ENCODE measurements at regions not wholly inside any gene's neighbourhood (a gene's known extent, or its start where the extent isn't known, plus 50 kb on each side); places are given as distances from the start of the nearest gene placed in this dataset.

GRCh38 chr9:90969021-90969675 is 167.5 kb downstream of the SYK start:
- Histone ChIP-seq H3K9me3 (ENCODE audit: low read length) (no peaks in the 10 kb centered on the region), H3K4me1 (ENCODE audit: insufficient read depth, low read length) (no peaks in the 10 kb centered on the region), H3K27me3 (ENCODE audit: insufficient read depth, low read length) (no peaks in the 10 kb centered on the region), H2AFZ (ENCODE audit: low read depth, low read length) (no peak overlapping the region), H3K4me3 (ENCODE audit: low read length) (no peak overlapping the region), H3K36me3 (ENCODE audit: insufficient read depth, low read length) (no peaks in the 10 kb centered on the region)

DNA sequence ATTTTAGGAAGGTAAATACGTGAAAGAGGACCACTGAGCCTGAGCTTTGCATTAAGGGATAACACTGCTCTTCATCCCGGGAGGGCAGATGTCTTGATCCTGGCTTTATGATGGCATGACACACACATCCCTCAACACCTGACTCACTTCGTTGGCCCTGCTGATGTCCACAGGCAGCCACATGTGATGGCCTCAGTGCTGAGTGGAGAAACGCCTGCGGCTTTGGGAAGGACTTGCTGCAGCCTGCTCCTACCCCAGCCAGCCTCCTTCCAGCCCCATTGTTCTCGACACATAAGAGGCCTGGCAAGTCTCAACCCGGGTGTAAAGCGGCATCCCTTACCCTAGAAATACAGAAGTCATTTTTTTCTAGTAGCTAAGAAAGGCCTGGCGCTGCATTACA is 169.0 kb downstream of the SYK start:
- H3K4me3 ChIP-seq (ENCODE audit: low read length) = no peak overlapping the region
- H3K4me1 ChIP-seq (ENCODE audit: insufficient read depth, low read length) = no peaks in the 10 kb centered on the region
- H3K36me3 ChIP-seq (ENCODE audit: insufficient read depth, low read length) = no peaks in the 10 kb centered on the region
- no peak overlapping the region for H2AFZ ChIP-seq (ENCODE audit: low read depth, low read length)
- no peaks in the 10 kb centered on the region for H3K9me3 ChIP-seq (ENCODE audit: low read length)
- H3K27me3 ChIP-seq (ENCODE audit: insufficient read depth, low read length) = no peaks in the 10 kb centered on the region

- Histone ChIP-seq H3K4me3 (ENCODE audit: low read length) (no peak overlapping the region), H2AFZ (ENCODE audit: low read depth, low read length) (no peak overlapping the region), H3K9me3 (ENCODE audit: low read length) (no peaks in the 10 kb centered on the region), H3K36me3 (ENCODE audit: insufficient read depth, low read length) (no peaks in the 10 kb centered on the region), H3K27me3 (ENCODE audit: insufficient read depth, low read length) (no peaks in the 10 kb centered on the region), H3K4me1 (ENCODE audit: insufficient read depth, low read length) (no peaks in the 10 kb centered on the region)
These were observed 170.4 kb downstream of the SYK start for GRCh38 chr9:90972057-90972456.

DNA sequence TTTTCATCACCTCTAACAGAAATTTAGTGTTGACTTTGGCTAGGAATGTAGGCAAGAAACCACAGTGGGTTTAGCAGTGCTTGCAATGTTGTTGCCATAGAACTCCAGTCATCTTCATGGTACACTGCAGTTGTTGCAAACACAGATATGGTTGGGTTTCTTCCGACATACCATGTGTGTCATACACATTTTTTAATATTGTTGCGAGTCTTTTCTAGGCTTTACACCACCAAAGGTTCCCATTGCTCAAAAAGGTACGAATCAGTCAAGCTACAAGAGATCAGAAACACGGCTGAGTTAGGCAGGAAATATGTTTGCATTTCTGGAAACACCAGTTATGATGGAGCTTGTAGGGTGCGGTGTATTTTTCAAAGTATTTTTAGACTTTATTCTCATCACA is 172.4 kb downstream of the SYK start:
- H3K9me3 ChIP-seq (ENCODE audit: low read length) = no peaks in the 10 kb centered on the region
- H2AFZ ChIP-seq (ENCODE audit: low read depth, low read length) = no peak overlapping the region
- H3K4me3 ChIP-seq (ENCODE audit: low read length) = no peak overlapping the region
- H3K4me1 ChIP-seq (ENCODE audit: insufficient read depth, low read length) = no peaks in the 10 kb centered on the region
- no peaks in the 10 kb centered on the region for H3K36me3 ChIP-seq (ENCODE audit: insufficient read depth, low read length)
- H3K27me3 ChIP-seq (ENCODE audit: insufficient read depth, low read length) = no peaks in the 10 kb centered on the region

GRCh38 chr9:90974643-90975245 is 173.1 kb downstream of the SYK start:
- Histone ChIP-seq H2AFZ (ENCODE audit: low read depth, low read length) (no peak overlapping the region), H3K4me1 (ENCODE audit: insufficient read depth, low read length) (no peaks in the 10 kb centered on the region), H3K9me3 (ENCODE audit: low read length) (no peaks in the 10 kb centered on the region), H3K4me3 (ENCODE audit: low read length) (no peak overlapping the region), H3K36me3 (ENCODE audit: insufficient read depth, low read length) (no peaks in the 10 kb centered on the region), H3K27me3 (ENCODE audit: insufficient read depth, low read length) (no peaks in the 10 kb centered on the region)

DNA sequence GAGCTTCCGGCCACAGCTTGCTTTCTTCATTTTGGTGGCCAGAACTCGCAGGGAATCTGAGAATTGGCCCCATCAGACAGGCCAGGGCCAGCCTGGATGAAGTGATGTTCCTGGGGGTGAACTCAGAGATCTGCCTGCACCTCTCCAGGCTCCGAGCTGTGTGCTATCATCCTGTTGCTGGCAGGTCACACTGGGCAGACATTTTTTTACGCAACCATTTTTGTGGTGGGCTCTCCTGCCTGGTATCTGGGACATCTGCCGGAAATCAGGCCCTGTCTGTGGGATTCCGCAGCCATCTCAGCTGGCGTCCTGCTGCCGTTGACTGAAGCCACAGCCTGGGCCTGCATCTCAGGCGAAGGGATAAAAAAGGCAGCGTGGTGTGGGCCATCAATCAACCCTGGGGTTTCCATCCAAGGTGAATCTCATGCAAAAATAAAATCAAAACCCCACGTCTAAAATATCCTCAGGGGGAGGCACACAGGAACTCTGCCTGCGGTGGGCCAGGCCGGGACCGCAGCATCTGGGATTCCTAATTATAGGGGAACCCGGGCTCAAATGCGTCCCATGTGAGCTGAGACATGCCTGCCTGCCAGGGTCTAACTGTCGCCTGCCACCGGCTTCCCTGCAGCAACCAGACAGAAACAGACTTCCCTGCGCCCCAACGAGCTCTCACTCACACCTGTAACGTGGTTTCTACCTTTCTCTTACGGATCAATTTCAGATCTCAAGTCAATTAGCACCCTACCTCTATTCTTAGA is 174.3 kb downstream of the SYK start:
- H3K4me1 ChIP-seq (ENCODE audit: insufficient read depth, low read length) = no peaks in the 10 kb centered on the region
- H3K36me3 ChIP-seq (ENCODE audit: insufficient read depth, low read length) = no peaks in the 10 kb centered on the region
- H3K4me3 ChIP-seq (ENCODE audit: low read length) = no peak overlapping the region
- H2AFZ ChIP-seq (ENCODE audit: low read depth, low read length) = no peak overlapping the region
- no peaks in the 10 kb centered on the region for H3K27me3 ChIP-seq (ENCODE audit: insufficient read depth, low read length)
- no peaks in the 10 kb centered on the region for H3K9me3 ChIP-seq (ENCODE audit: low read length)

DNA sequence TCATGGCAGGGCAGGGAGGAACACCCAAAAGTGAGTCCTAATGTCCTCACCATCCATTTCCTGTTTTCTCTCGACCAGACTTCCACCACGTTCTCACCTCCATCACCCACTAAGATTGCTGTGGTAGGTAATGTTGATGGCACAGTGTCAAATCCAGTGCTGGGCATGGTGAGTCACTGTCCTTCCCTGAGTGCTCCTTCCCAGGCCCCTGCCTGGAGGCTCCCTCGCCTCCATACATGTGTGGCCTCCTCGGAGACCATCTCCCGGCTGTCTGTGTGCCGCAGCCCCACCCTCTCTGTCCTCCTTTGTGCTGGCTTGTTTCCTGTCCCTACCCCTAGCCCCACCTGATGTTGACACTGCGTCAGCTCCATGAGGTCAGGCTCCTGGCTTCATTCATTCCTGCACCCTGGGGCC is 177.5 kb downstream of the SYK start:
- no peak overlapping the region for H3K4me3 ChIP-seq (ENCODE audit: low read length)

GRCh38 chr9:90979639-90980038 is 178.0 kb downstream of the SYK start:
- no peaks in the 10 kb centered on the region for H3K36me3 ChIP-seq (ENCODE audit: insufficient read depth, low read length)
- no peaks in the 10 kb centered on the region for H3K4me1 ChIP-seq (ENCODE audit: insufficient read depth, low read length)
- no peak overlapping the region for H2AFZ ChIP-seq (ENCODE audit: low read depth, low read length)
- H3K4me3 ChIP-seq (ENCODE audit: low read length) = no peak overlapping the region
- no peaks in the 10 kb centered on the region for H3K9me3 ChIP-seq (ENCODE audit: low read length)
- H3K27me3 ChIP-seq (ENCODE audit: insufficient read depth, low read length) = no peaks in the 10 kb centered on the region

More for the DNA sequence above, 177.5 kb downstream of the SYK start:
- H2AFZ ChIP-seq (ENCODE audit: low read depth, low read length) = no peak overlapping the region
- no peaks in the 10 kb centered on the region for H3K9me3 ChIP-seq (ENCODE audit: low read length)
- H3K36me3 ChIP-seq (ENCODE audit: insufficient read depth, low read length) = no peaks in the 10 kb centered on the region
- H3K27me3 ChIP-seq (ENCODE audit: insufficient read depth, low read length) = no peaks in the 10 kb centered on the region
- no peaks in the 10 kb centered on the region for H3K4me1 ChIP-seq (ENCODE audit: insufficient read depth, low read length)

- H3K9me3 ChIP-seq (ENCODE audit: low read length) = no peaks in the 10 kb centered on the region
- no peaks in the 10 kb centered on the region for H3K27me3 ChIP-seq (ENCODE audit: insufficient read depth, low read length)
- no peak overlapping the region for H2AFZ ChIP-seq (ENCODE audit: low read depth, low read length)
- H3K36me3 ChIP-seq (ENCODE audit: insufficient read depth, low read length) = no peaks in the 10 kb centered on the region
- H3K4me3 ChIP-seq (ENCODE audit: low read length) = no peak overlapping the region
- no peaks in the 10 kb centered on the region for H3K4me1 ChIP-seq (ENCODE audit: insufficient read depth, low read length)
These were observed 180.1 kb downstream of the SYK start for GRCh38 chr9:90981726-90982125.

- no peaks in the 10 kb centered on the region for H3K4me1 ChIP-seq (ENCODE audit: insufficient read depth, low read length)
- H2AFZ ChIP-seq (ENCODE audit: low read depth, low read length) = no peak overlapping the region
- no peaks in the 10 kb centered on the region for H3K9me3 ChIP-seq (ENCODE audit: low read length)
- H3K27me3 ChIP-seq (ENCODE audit: insufficient read depth, low read length) = no peaks in the 10 kb centered on the region
- no peak overlapping the region for H3K4me3 ChIP-seq (ENCODE audit: low read length)
- H3K36me3 ChIP-seq (ENCODE audit: insufficient read depth, low read length) = no peaks in the 10 kb centered on the region
These were observed 181.8 kb downstream of the SYK start for GRCh38 chr9:90983394-90983793.

DNA sequence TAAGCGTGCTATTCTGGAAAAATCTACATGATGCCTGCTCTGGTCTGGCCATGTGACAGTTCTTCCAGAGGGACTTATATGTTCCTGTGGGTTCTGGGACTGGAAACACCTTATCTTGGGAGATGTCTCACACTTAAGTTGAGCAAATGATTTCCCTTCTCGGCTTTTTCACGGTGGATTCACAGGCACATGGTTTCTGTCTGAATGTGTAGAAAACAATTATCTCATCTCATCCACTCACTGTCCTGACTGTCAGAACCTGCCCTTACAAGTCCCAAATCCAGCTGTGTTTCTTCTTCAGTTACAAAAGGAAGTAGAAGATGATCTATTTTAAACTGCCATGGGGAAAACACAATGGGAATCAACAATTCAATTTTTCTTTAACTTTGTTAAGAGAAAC is 184.0 kb downstream of the SYK start:
- no peaks in the 10 kb centered on the region for H3K9me3 ChIP-seq (ENCODE audit: low read length)
- no peaks in the 10 kb centered on the region for H3K27me3 ChIP-seq (ENCODE audit: insufficient read depth, low read length)
- no peaks in the 10 kb centered on the region for H3K36me3 ChIP-seq (ENCODE audit: insufficient read depth, low read length)
- no peaks in the 10 kb centered on the region for H3K4me1 ChIP-seq (ENCODE audit: insufficient read depth, low read length)
- H2AFZ ChIP-seq (ENCODE audit: low read depth, low read length) = no peak overlapping the region
- H3K4me3 ChIP-seq (ENCODE audit: low read length) = no peak overlapping the region

- Histone ChIP-seq H3K4me1 (ENCODE audit: insufficient read depth, low read length) (no peaks in the 10 kb centered on the region), H3K36me3 (ENCODE audit: insufficient read depth, low read length) (no peaks in the 10 kb centered on the region), H2AFZ (ENCODE audit: low read depth, low read length) (no peak overlapping the region), H3K4me3 (ENCODE audit: low read length) (no peak overlapping the region), H3K27me3 (ENCODE audit: insufficient read depth, low read length) (no peaks in the 10 kb centered on the region), H3K9me3 (ENCODE audit: low read length) (no peaks in the 10 kb centered on the region)
These were observed 184.5 kb downstream of the SYK start for GRCh38 chr9:90986161-90986560.

DNA sequence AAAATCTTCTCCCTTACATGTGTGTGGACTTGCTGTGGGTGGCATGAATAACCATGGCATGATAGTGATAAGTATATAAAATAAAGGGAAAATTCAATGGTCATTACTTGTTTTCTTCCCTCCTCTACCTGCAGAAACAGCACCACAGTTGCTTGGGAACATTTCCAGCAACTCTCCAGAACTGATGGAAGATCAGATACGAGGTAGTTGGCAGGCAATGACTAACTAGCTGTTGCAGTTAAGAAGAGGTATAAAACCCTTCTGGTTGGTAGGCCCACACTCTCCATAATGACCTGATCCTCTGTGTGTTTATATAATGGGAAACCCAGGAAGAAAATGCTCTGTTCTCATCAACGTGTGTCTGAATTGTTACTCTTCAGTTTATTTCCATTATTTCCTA is 185.9 kb downstream of the SYK start:
- Histone ChIP-seq H3K27me3 (ENCODE audit: insufficient read depth, low read length) (no peaks in the 10 kb centered on the region), H3K4me3 (ENCODE audit: low read length) (no peak overlapping the region), H3K36me3 (ENCODE audit: insufficient read depth, low read length) (no peaks in the 10 kb centered on the region), H2AFZ (ENCODE audit: low read depth, low read length) (no peak overlapping the region), H3K9me3 (ENCODE audit: low read length) (no peaks in the 10 kb centered on the region), H3K4me1 (ENCODE audit: insufficient read depth, low read length) (no peaks in the 10 kb centered on the region)
